HepG2 (cell line): ENCODE measurements at regions not wholly inside any gene's neighbourhood (a gene's known extent, or its start where the extent isn't known, plus 50 kb on each side); places are given as distances from the start of the nearest gene placed in this dataset.

Experiments
- NFYB ChIP-seq: sonication (generic); formaldehyde crosslinking; IDR thresholded peaks from 2 replicates; pipeline ENCODE4 v1.4.0; 2020; ENCODE audit warnings: missing genetic modification reagents
- RBM22 ChIP-seq: fragments of 200-400 bp; formaldehyde crosslinking; optimal IDR thresholded peaks from 2 replicates; pipeline ENCODE3; 2017; ENCODE audit warnings: mild to moderate bottlenecking, low read length, moderate library complexity
- SALL2 ChIP-seq: sonication (generic); formaldehyde crosslinking; IDR thresholded peaks from 2 replicates; pipeline ENCODE4 v1.8.1; 2023; ENCODE audit warnings: mild to moderate bottlenecking, missing genetic modification reagents, inconsistent platforms
- SMC3 ChIP-seq: IDR thresholded peaks from 2 replicates; pipeline ENCODE4 v1.6.1; 2011; ENCODE audit warnings: low read length, improper control_type of control experiment
- ZNF12 ChIP-seq: sonication (generic); formaldehyde crosslinking; IDR thresholded peaks from 2 replicates; pipeline ENCODE4 v1.5.0; 2020; ENCODE audit warnings: missing genetic modification reagents
- ZNF224 ChIP-seq: sonication (generic); formaldehyde crosslinking; IDR thresholded peaks from 2 replicates; pipeline ENCODE4 v1.5.0; 2020; ENCODE audit warnings: mild to moderate bottlenecking, missing genetic modification reagents
- ZNF761 ChIP-seq: sonication (generic); formaldehyde crosslinking; conservative IDR thresholded peaks from 2 replicates; pipeline ENCODE4 v1.4.0; 2020; ENCODE audit warnings: mild to moderate bottlenecking, missing genetic modification reagents
- ZNF768 ChIP-seq: sonication (generic); formaldehyde crosslinking; IDR thresholded peaks from 2 replicates; pipeline ENCODE4 v1.4.0; 2020; ENCODE audit warnings: missing genetic modification reagents
- ZNF879 ChIP-seq: sonication (generic); formaldehyde crosslinking; IDR thresholded peaks from 2 replicates; pipeline ENCODE4 v1.8.1; 2023; ENCODE audit warnings: missing genetic modification reagents
- TF ChIP-seq, protein P1 (sequence below): sonication (generic); formaldehyde crosslinking; IDR thresholded peaks from 2 replicates; pipeline ENCODE4 v1.4.0; 2020; ENCODE audit warnings: missing genetic modification reagents
- TF ChIP-seq, protein P2 (sequence below): sonication (generic); formaldehyde crosslinking; IDR thresholded peaks from 2 replicates; pipeline ENCODE4 v1.4.0; 2020; ENCODE audit warnings: missing genetic modification reagents, mild to moderate bottlenecking, borderline replicate concordance
- TF ChIP-seq, protein P3 (sequence below): sonication (generic); formaldehyde crosslinking; IDR thresholded peaks from 2 replicates; pipeline ENCODE4 v1.5.0; 2020; ENCODE audit warnings: mild to moderate bottlenecking, missing genetic modification reagents, moderate library complexity
- TF ChIP-seq, protein P4 (sequence below): sonication (generic); formaldehyde crosslinking; IDR thresholded peaks from 2 replicates; pipeline ENCODE4 v1.5.0; 2020; ENCODE audit warnings: missing genetic modification reagents, mild to moderate bottlenecking, borderline replicate concordance

DNA sequence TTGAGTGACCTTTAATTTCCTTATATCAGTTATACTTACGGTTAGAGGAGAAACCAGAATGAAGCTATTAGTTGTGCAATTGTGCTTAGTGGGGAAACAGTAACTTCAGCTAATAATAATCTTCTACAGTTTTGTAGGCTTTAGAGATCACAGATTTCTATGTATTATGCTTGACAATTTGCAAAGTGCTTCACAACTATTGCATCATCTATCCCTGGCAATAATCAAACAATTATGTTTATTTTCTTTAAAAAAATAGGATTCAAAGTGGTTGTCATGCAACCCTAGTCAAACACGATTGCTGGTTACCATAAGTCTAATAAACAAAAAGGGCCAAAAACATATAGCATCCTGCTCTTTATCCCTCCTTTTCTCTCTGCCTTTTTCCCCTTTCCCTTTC is 530.3 kb downstream of the NXPH1 start:
- TF ChIP-seq SMC3 (no peak), ZNF879 (CRISPR knock-in tag) (no peak), RBM22 (no peak), ZNF761 (no peak), ZNF224 (CRISPR knock-in tag) (no peak), NFYB (CRISPR knock-in tag) (no peak), ZNF768 (CRISPR knock-in tag) (no peak), SALL2 (CRISPR knock-in tag) (no peak), ZNF12 (CRISPR knock-in tag) (no peak)
- TF ChIP-seq, protein P1, sequence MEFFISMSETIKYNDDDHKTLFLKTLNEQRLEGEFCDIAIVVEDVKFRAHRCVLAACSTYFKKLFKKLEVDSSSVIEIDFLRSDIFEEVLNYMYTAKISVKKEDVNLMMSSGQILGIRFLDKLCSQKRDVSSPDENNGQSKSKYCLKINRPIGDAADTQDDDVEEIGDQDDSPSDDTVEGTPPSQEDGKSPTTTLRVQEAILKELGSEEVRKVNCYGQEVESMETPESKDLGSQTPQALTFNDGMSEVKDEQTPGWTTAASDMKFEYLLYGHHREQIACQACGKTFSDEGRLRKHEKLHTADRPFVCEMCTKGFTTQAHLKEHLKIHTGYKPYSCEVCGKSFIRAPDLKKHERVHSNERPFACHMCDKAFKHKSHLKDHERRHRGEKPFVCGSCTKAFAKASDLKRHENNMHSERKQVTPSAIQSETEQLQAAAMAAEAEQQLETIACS (CRISPR knock-in tag) = no peak
- TF ChIP-seq, protein P2, sequence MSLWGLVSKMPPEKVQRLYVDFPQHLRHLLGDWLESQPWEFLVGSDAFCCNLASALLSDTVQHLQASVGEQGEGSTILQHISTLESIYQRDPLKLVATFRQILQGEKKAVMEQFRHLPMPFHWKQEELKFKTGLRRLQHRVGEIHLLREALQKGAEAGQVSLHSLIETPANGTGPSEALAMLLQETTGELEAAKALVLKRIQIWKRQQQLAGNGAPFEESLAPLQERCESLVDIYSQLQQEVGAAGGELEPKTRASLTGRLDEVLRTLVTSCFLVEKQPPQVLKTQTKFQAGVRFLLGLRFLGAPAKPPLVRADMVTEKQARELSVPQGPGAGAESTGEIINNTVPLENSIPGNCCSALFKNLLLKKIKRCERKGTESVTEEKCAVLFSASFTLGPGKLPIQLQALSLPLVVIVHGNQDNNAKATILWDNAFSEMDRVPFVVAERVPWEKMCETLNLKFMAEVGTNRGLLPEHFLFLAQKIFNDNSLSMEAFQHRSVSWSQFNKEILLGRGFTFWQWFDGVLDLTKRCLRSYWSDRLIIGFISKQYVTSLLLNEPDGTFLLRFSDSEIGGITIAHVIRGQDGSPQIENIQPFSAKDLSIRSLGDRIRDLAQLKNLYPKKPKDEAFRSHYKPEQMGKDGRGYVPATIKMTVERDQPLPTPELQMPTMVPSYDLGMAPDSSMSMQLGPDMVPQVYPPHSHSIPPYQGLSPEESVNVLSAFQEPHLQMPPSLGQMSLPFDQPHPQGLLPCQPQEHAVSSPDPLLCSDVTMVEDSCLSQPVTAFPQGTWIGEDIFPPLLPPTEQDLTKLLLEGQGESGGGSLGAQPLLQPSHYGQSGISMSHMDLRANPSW = no peak
- TF ChIP-seq, protein P3, sequence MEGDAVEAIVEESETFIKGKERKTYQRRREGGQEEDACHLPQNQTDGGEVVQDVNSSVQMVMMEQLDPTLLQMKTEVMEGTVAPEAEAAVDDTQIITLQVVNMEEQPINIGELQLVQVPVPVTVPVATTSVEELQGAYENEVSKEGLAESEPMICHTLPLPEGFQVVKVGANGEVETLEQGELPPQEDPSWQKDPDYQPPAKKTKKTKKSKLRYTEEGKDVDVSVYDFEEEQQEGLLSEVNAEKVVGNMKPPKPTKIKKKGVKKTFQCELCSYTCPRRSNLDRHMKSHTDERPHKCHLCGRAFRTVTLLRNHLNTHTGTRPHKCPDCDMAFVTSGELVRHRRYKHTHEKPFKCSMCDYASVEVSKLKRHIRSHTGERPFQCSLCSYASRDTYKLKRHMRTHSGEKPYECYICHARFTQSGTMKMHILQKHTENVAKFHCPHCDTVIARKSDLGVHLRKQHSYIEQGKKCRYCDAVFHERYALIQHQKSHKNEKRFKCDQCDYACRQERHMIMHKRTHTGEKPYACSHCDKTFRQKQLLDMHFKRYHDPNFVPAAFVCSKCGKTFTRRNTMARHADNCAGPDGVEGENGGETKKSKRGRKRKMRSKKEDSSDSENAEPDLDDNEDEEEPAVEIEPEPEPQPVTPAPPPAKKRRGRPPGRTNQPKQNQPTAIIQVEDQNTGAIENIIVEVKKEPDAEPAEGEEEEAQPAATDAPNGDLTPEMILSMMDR = no peak
- TF ChIP-seq, protein P4, sequence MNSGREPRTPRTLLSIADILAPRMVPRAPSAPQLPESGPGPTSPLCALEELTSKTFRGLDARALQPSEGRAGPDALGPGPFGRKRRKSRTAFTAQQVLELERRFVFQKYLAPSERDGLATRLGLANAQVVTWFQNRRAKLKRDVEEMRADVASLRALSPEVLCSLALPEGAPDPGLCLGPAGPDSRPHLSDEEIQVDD (CRISPR knock-in tag) = no peak
